ENCODE measurements at regions not wholly inside any gene's neighbourhood (a gene's known extent, or its start where the extent isn't known, plus 50 kb on each side); places are given as distances from the start of the nearest gene placed in this dataset.

DNA sequence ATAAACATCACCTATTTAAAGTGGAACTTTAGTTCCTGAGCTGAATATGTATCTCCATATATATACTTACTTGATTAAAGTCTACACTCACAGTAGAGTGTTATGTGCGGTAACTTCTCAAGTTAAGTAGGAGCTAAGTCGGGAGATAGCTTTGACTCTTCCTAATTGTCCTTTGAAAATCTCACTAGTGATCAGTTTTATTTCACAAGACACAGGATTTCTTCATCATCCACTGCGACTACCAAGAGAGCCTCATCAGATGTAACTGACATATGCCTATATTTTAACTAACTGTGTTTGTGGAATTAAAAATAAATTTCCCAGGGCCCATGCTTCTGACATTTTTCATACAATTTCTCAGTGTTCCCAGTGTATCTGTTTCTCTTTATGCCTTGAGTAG lies 1664.0 kb downstream of the EFNB2 start:
- DNase-seq (ENCODE audit: extremely low read depth, insufficient read length), result no peak
- TF ChIP-seq CTCF (IDR thresholded peaks at IDR 0.05; ENCODE audit: insufficient read depth, low read length, poor library complexity, severe bottlenecking), result no peak
- Histone ChIP-seq H3K36me3 (ENCODE audit: control insufficient read depth, insufficient read depth, low read length) (no peaks in the 10 kb centered on the region), H3K4me3 (replicated peaks; ENCODE audit: low read depth, low read length) (no peak overlapping the region), H3K27me3 (replicated peaks; ENCODE audit: control insufficient read depth, insufficient read depth, low read length) (no peaks in the 10 kb centered on the region)

DNA sequence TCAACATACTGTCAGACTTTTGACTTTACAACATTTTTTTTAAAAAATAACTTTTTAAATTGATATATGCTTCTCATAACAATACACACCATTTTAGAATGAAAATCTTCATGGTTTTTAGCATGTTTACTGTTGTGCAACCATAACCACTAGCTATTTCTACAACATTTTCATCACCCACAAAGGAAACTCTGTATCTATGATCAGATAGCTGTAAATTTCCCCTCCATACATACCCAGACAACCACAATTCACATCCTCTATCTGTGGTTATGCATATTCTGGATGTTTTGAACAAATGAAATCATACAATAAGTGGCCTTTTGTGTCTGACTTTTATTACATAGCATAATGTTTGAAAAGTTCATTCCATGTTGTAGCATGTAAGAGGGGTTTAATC lies 1666.0 kb downstream of the EFNB2 start:
- Histone ChIP-seq H3K27me3 (replicated peaks; ENCODE audit: control insufficient read depth, insufficient read depth, low read length) (no peaks in the 10 kb centered on the region), H3K36me3 (ENCODE audit: control insufficient read depth, insufficient read depth, low read length) (no peaks in the 10 kb centered on the region), H3K4me3 (replicated peaks; ENCODE audit: low read depth, low read length) (no peak overlapping the region)
- TF ChIP-seq CTCF (IDR thresholded peaks at IDR 0.05; ENCODE audit: insufficient read depth, low read length, poor library complexity, severe bottlenecking), result no peak
- DNase-seq (ENCODE audit: extremely low read depth, insufficient read length), result no peak

DNA sequence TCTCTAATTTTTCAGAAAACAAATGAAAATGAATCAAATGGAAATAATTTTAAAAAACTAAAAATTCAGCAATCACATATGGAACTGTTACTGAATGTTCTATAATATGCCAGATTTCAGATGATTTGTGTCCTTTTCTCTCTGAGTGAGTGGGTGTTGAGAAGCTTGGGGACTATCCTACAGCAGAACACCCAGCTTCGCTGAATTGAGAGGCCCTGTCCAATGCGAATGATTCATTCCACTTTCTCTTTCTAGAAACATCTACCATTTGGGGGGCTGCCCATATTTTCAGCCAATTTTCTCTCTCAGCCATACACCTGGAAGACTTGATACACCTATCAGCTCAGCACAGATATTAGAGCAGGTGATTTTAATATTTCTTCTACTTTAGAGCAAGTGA lies 1666.7 kb downstream of the EFNB2 start:
- no peak overlapping the region for H3K4me3 ChIP-seq (replicated peaks; ENCODE audit: low read depth, low read length)
- no peak for TF ChIP-seq CTCF (IDR thresholded peaks at IDR 0.05; ENCODE audit: insufficient read depth, low read length, poor library complexity, severe bottlenecking)
- DNase-seq (ENCODE audit: extremely low read depth, insufficient read length), result no peak

DNA sequence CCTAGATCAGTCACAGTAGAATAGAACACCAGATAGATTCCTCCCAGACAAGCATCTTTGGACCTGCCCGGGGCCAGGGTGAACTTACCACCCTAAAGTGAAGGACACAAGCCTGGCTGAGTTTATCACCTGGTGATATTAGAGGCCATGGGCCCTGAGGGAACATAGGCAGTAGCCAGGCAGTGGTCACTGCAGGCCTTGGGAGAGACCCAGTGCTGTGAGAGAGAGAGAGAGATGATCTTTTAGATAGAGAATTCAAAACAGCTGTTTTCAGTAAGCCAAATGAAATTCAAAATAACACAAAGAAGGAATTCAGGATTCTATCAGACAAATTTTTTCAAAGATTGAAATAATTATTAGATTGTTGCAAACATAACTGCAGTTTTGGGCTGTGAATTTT lies 1679.9 kb downstream of the EFNB2 start:
- DNase-seq (ENCODE audit: extremely low read depth, insufficient read length), result no peak
- no peak for TF ChIP-seq CTCF (IDR thresholded peaks at IDR 0.05; ENCODE audit: insufficient read depth, low read length, poor library complexity, severe bottlenecking)
- Histone ChIP-seq H3K27me3 (replicated peaks; ENCODE audit: control insufficient read depth, insufficient read depth, low read length) (no peaks in the 10 kb centered on the region), H3K36me3 (ENCODE audit: control insufficient read depth, insufficient read depth, low read length) (no peaks in the 10 kb centered on the region), H3K4me3 (replicated peaks; ENCODE audit: low read depth, low read length) (no peak overlapping the region)

More for the DNA sequence above, 1666.7 kb downstream of the EFNB2 start:
- H3K27me3 ChIP-seq (replicated peaks; ENCODE audit: control insufficient read depth, insufficient read depth, low read length), result no peaks in the 10 kb centered on the region
- H3K36me3 ChIP-seq (ENCODE audit: control insufficient read depth, insufficient read depth, low read length), result no peaks in the 10 kb centered on the region

- Histone ChIP-seq H3K4me3 (replicated peaks; ENCODE audit: low read depth, low read length) (no peak overlapping the region), H3K27me3 (replicated peaks; ENCODE audit: control insufficient read depth, insufficient read depth, low read length) (no peaks in the 10 kb centered on the region), H3K36me3 (ENCODE audit: control insufficient read depth, insufficient read depth, low read length) (no peaks in the 10 kb centered on the region)
- TF ChIP-seq CTCF (IDR thresholded peaks at IDR 0.05; ENCODE audit: insufficient read depth, low read length, poor library complexity, severe bottlenecking), result no peak
- DNase-seq (ENCODE audit: extremely low read depth, insufficient read length), result no peak
Observed at GRCh38 chr13:104854698-104855097, 1680.8 kb downstream of the EFNB2 start.

GRCh38 chr13:104854007-104854406 lies 1681.5 kb downstream of the EFNB2 start:
- H3K27me3 ChIP-seq (replicated peaks; ENCODE audit: control insufficient read depth, insufficient read depth, low read length), result no peaks in the 10 kb centered on the region
- no peak for DNase-seq (ENCODE audit: extremely low read depth, insufficient read length)
- no peaks in the 10 kb centered on the region for H3K36me3 ChIP-seq (ENCODE audit: control insufficient read depth, insufficient read depth, low read length)
- no peak for TF ChIP-seq CTCF (IDR thresholded peaks at IDR 0.05; ENCODE audit: insufficient read depth, low read length, poor library complexity, severe bottlenecking)
- no peak overlapping the region for H3K4me3 ChIP-seq (replicated peaks; ENCODE audit: low read depth, low read length)
